GM23338 (cell line): ENCODE measurements at regions not wholly inside any gene's neighbourhood (a gene's known extent, or its start where the extent isn't known, plus 50 kb on each side); places are given as distances from the start of the nearest gene placed in this dataset.

ENCODE experiments used
- ATAC-seq: fragments of 200-7000 bp; cut with Tn5 transposase; 3 replicates; pipeline ENCODE4 v1.9.1; 2020
- DNase-seq: peaks from one replicate; pipeline ENCODE4 v3.0.0-alpha.2; 2015; ENCODE audit warnings: low spot score
- H2AFZ ChIP-seq: fragments of 200-600 bp; sonication (generic); 2 replicates; pipeline ENCODE4 v1.8.0; 2016; ENCODE audit warnings: antibody characterized with exemption, mild to moderate bottlenecking, moderate library complexity
- H3F3A ChIP-seq: fragments of 200-600 bp; sonication (generic); replicated peaks from 2 replicates; pipeline ENCODE4 v1.8.0; 2017; ENCODE audit warnings: antibody characterized with exemption, mixed run types, low read depth
- H3K27ac ChIP-seq: fragments of 200-600 bp; sonication (generic); 2 replicates; pipeline ENCODE4 v1.6.1; 2016; ENCODE audit warnings: low read depth
- H3K27me3 ChIP-seq: fragments of 200-600 bp; sonication (generic); 2 replicates; pipeline ENCODE4 v1.8.0; 2016; ENCODE audit warnings: mild to moderate bottlenecking, mixed run types, moderate library complexity; ENCODE audit not compliant: insufficient read depth
- H3K36me3 ChIP-seq: fragments of 200-600 bp; sonication (generic); 2 replicates; pipeline ENCODE4 v1.8.0; 2016; ENCODE audit warnings: mild to moderate bottlenecking; ENCODE audit not compliant: insufficient read depth
- H3K4me1 ChIP-seq: fragments of 200-600 bp; sonication (generic); 2 replicates; pipeline ENCODE4 v1.8.0; 2016; ENCODE audit warnings: mild to moderate bottlenecking, moderate library complexity; ENCODE audit not compliant: insufficient read depth
- H3K4me2 ChIP-seq: fragments of 200-600 bp; sonication (generic); 2 replicates; pipeline ENCODE4 v1.7.1; 2017; ENCODE audit warnings: mixed run types
- H3K4me3 ChIP-seq: fragments of 200-600 bp; sonication (generic); 2 replicates; pipeline ENCODE4 v1.6.1; 2016; ENCODE audit warnings: mixed run types
- H3K79me2 ChIP-seq: fragments of 200-600 bp; sonication (generic); replicated peaks from 2 replicates; pipeline ENCODE4 v1.8.0; 2017; ENCODE audit warnings: mild to moderate bottlenecking; ENCODE audit not compliant: insufficient read depth
- H3K9me2 ChIP-seq: fragments of 200-600 bp; sonication (generic); 2 replicates; pipeline ENCODE4 v1.8.0; 2017; ENCODE audit not compliant: insufficient read depth
- H4K20me1 ChIP-seq: fragments of 200-600 bp; sonication (generic); replicated peaks from 2 replicates; pipeline ENCODE4 v1.8.0; 2017; ENCODE audit warnings: mild to moderate bottlenecking; ENCODE audit not compliant: insufficient read depth
- H3K27ac Mint-ChIP-seq: 2 replicates; pipeline ENCODE4 v1.8.0; 2020; ENCODE audit warnings: inconsistent platforms, mild to moderate bottlenecking, moderate library complexity, mixed read lengths
- H3K27me3 Mint-ChIP-seq: 3 replicates; pipeline ENCODE4 v1.8.0; 2022; ENCODE audit warnings: low read depth, mild to moderate bottlenecking, moderate library complexity, mixed read lengths, inconsistent platforms; ENCODE audit not compliant: insufficient read depth, poor library complexity
- H3K36me3 Mint-ChIP-seq: 3 replicates; pipeline ENCODE4 v1.8.0; 2021; ENCODE audit warnings: low read depth, mild to moderate bottlenecking, inconsistent platforms, moderate library complexity, mixed read lengths
- H3K4me1 Mint-ChIP-seq: 3 replicates; pipeline ENCODE4 v1.8.0; 2020; ENCODE audit warnings: mild to moderate bottlenecking, inconsistent platforms, mixed read lengths
- H3K4me3 Mint-ChIP-seq: 3 replicates; pipeline ENCODE4 v1.8.0; 2021; ENCODE audit warnings: moderate library complexity, mild to moderate bottlenecking, inconsistent platforms, mixed read lengths
- H3K9me3 Mint-ChIP-seq: 3 replicates; pipeline ENCODE4 v1.8.0; 2020; ENCODE audit warnings: moderate library complexity, mild to moderate bottlenecking, inconsistent platforms, mixed read lengths
- CREB1 ChIP-seq: fragments of 250-450 bp; sonication (Bioruptor Pico); IDR thresholded peaks from 2 replicates; pipeline ENCODE4 v1.5.0; 2020; ENCODE audit warnings: low read depth, mild to moderate bottlenecking, moderate library complexity
- CTCF ChIP-seq, 2 experiments: fragments of 200-600 bp in 1 of 2; sonication (generic) in 1 of 2; conservative IDR thresholded peaks; 2 replicates each; pipeline versions ENCODE4 v1.5.1 to v1.6.1; 2016 to 2017; ENCODE audit warnings: antibody characterized with exemption in 2 of 2, low read depth in 2 of 2, mild to moderate bottlenecking in 2 of 2, moderate library complexity in 1 of 2
- EZH2 ChIP-seq: fragments of 200-600 bp; sonication (generic); IDR thresholded peaks from one replicate; pipeline ENCODE4 v1.8.0; 2017; ENCODE audit warnings: antibody characterized with exemption, mild to moderate bottlenecking, low read depth; ENCODE audit not compliant: unreplicated experiment
- JUNB ChIP-seq: IDR thresholded peaks from one replicate; pipeline ENCODE4 v1.6.1; 2016; ENCODE audit warnings: antibody characterized with exemption; ENCODE audit not compliant: unreplicated experiment
- NANOG ChIP-seq: IDR thresholded peaks from 2 replicates; pipeline ENCODE4 v1.6.1; 2016; ENCODE audit warnings: antibody characterized with exemption, borderline replicate concordance
- POLR2AphosphoS5 ChIP-seq: IDR thresholded peaks from 2 replicates; pipeline ENCODE4 v1.6.1; 2016; ENCODE audit warnings: antibody characterized with exemption, low read depth
- REST ChIP-seq: IDR thresholded peaks from one replicate; pipeline ENCODE4 v1.6.1; 2018; ENCODE audit warnings: antibody characterized with exemption; ENCODE audit not compliant: unreplicated experiment
- STAT1 ChIP-seq: IDR thresholded peaks from one replicate; pipeline ENCODE4 v1.6.1; 2016; ENCODE audit warnings: antibody characterized with exemption; ENCODE audit not compliant: unreplicated experiment
- ZNF331 ChIP-seq: fragments of 250-450 bp; sonication (Bioruptor Pico); IDR thresholded peaks from 2 replicates; pipeline ENCODE4 v1.5.0; 2020; ENCODE audit warnings: low read depth, mild to moderate bottlenecking, moderate library complexity
- ZNF462 ChIP-seq: fragments of 250-450 bp; sonication (Bioruptor Pico); IDR thresholded peaks from 2 replicates; pipeline ENCODE4 v1.5.0; 2020; ENCODE audit warnings: mild to moderate bottlenecking, moderate library complexity

GRCh38 chr16:65948361-65948760 is 418.1 kb upstream of the CDH5 start:
- H3K36me3 Mint-ChIP-seq: no peaks in the 10 kb centered on the region
- Histone ChIP-seq H2AFZ (no peak overlapping the region), H3K27ac (no peak overlapping the region), H3K9me2 (peaks cover 10% of the 10 kb centered on the region; the same call in 1 of the 2 replicates), H3F3A (no peaks in the 10 kb centered on the region), H3K4me3 (no peak overlapping the region), H4K20me1 (no peaks in the 10 kb centered on the region), H3K79me2 (no peaks in the 10 kb centered on the region), H3K4me1 (no peaks in the 10 kb centered on the region), H3K4me2 (no peak overlapping the region), H3K27me3 (no peaks in the 10 kb centered on the region), H3K36me3 (no peaks in the 10 kb centered on the region)
- H3K9me3 Mint-ChIP-seq: no peaks in the 10 kb centered on the region; the same call in 2 of the 3 replicates
- no peak overlapping the region for H3K4me3 Mint-ChIP-seq
- ATAC-seq (no peak), DNase-seq (no peak)
- TF ChIP-seq STAT1 (no peak), CREB1 (CRISPR knock-in tag) (no peak), POLR2AphosphoS5 (no peak), ZNF331 (CRISPR knock-in tag) (no peak), JUNB (no peak), ZNF462 (CRISPR knock-in tag) (no peak), CTCF (conservative IDR thresholded peaks at IDR 0.05; ENCODE audit: low read depth in 2 of 2) (no peak), REST (no peak), EZH2 (no peak), NANOG (no peak)
- no peak overlapping the region for H3K27ac Mint-ChIP-seq
- H3K27me3 Mint-ChIP-seq: no peaks in the 10 kb centered on the region
- no peaks in the 10 kb centered on the region for H3K4me1 Mint-ChIP-seq
